Left colon (tissue), 2 donors: ENCODE measurements at regions not wholly inside any gene's neighbourhood (a gene's known extent, or its start where the extent isn't known, plus 50 kb on each side); places are given as distances from the start of the nearest gene placed in this dataset.

Experiments
- ATAC-seq: fragments of 200-7000 bp; cut with Tn5 transposase; one replicate; pipeline ENCODE4 v1.9.1; 2020; ENCODE audit warnings: mild to moderate bottlenecking, moderate library complexity
- DNase-seq, 2 donors: peaks; one replicate each; pipeline ENCODE4 v3.0.0-alpha.2; 2020
- intact Hi-C, 2 donors: fragments of 100-400 bp; cut with DNase I in 1 of 2; cut with micrococcal nuclease in 1 of 2; formaldehyde crosslinking; loops; one replicate each; pipeline versions ENCODE4 v1.11.2 to v1.14.0; 2022; cut with DNase I, micrococcal nuclease
- donor health status: DM: no; HTN: no; CAD: no.
- donor health status: DM: yes; HTN: yes; CAD: no.

DNA sequence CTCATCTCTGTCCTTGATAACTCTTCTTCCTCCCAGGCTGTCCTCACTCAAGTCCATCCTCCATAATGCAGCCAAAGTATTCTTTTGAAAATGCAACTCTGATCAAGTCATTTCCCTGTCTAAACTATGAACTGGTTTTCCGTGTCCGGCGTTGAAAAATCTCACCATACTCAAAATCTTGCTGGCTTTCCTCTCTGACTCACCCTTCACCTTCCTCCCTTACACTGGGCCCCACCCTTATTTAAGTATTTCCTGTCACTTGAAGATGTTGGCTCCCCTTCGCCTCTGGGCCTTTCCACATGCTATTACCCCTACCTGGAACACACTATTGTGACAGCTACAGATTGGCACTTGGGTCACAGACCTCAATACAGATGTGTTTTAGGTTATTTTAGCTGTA is 515.6 kb downstream of the INHBA start:
- no peak for ATAC-seq
- intact Hi-C loops, result no loop called here
- no peak for DNase-seq

DNA sequence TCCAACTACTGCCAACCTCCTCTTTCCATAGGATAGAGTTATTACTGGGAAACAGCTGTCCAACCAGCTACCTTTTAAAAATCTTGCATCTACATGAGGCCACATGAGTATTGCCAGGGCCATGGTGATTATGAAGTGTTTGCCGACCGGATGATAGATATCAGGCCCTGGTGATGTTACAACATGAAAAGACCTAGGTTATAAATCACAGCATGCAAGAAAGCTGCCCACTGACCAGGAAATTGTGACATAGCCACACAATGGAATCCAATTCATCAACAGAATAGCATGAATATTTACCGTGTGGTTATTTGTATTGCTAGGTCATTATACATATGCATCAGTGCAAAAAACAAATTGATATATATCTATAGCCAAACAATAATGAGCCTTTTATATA is 517.0 kb downstream of the INHBA start:
- no peak for DNase-seq
- intact Hi-C loops, result no loop called here
- no peak for ATAC-seq

- intact Hi-C loops, result no loop called here
- DNase-seq (no peak), ATAC-seq (no peak)
Measured at GRCh38 chr7:41183741-41184140, 519.1 kb downstream of the INHBA start.

DNA sequence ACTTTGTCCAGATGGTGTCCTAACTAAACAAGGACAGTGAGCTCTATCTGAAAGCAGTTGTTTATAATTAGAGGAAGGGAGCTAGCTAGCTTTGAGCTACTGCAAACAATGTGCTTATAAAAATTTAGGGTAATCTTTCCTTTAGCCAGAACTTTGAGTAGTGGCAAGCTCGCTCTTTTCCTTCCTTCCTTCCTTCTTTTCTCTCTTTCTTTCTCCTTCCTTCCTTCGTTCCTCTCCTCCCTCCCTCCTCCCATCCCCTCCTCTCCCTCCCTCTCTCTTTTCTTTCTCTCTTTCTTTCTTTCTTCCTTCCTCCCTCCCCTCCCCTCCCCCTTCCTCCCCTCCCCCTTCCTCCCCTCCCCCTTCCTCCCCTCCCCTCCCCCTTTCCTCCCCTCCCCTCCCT is 520.1 kb downstream of the INHBA start:
- ATAC-seq (no peak), DNase-seq (no peak)
- intact Hi-C loops, result no loop called here

DNA sequence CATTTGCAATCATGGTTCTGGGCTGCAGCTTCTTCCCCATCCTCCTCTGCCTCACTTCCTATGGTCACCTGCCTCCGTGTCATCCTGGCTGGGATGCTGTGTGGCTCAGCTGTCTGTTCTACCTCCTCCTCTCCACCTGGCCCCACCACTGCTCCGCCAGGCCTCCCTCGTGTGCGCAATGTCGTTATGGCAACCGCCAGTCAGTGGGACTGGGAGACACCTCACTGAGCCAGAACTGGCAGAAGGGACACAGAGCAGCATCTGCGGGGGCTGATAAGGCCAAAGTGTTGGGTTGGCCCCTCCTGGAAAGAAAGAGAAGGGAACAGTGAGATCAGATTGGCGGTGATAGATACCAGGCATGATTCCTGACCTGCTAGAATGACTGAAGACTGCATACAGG is 527.5 kb downstream of the INHBA start:
- ATAC-seq (no peak), DNase-seq (no peak)
- intact Hi-C loops, result no loop called here

DNA sequence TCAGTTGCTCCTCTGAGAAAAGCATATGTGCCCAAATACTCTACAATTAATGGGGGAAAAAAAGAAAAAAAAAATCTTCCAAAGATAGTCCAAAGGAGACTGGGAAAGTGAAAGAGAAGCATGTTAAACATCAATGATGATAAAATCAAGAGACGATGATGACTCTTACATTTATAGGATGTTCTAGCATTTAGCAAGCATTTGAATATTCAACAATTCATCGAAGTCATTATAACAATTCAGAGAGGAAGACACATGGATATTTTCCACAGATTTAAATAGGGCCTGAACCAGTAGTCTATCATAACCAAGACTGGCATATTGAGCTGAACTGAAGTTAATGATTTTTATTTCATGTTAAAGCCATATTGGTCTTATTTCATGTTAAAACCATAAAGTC is 528.4 kb downstream of the INHBA start:
- ATAC-seq (no peak), DNase-seq (no peak)
- intact Hi-C loops, result no loop called here

- DNase-seq, result no peak
- intact Hi-C loops, result no loop called here
- no peak for ATAC-seq
Measured at GRCh38 chr7:41170466-41170865, 532.4 kb downstream of the INHBA start.

GRCh38 chr7:41169317-41169716 is 533.6 kb downstream of the INHBA start:
- DNase-seq (no peak), ATAC-seq (no peak)
- intact Hi-C loops, result no loop called here

- intact Hi-C loops, result no loop called here
- no peak for ATAC-seq
- no peak for DNase-seq
Measured at GRCh38 chr7:41167836-41168235, 535.1 kb downstream of the INHBA start.

GRCh38 chr7:41164440-41164839 is 538.5 kb downstream of the INHBA start:
- no peak for ATAC-seq
- intact Hi-C loops, result no loop called here

GRCh38 chr7:41163991-41164390 is 538.9 kb downstream of the INHBA start:
- DNase-seq, result no peak
- ATAC-seq, result no peak
- intact Hi-C loops, result no loop called here

More at GRCh38 chr7:41164440-41164839, 538.5 kb downstream of the INHBA start:
- DNase-seq, result no peak

GRCh38 chr7:41162612-41163011 is 540.3 kb downstream of the INHBA start:
- DNase-seq, result no peak
- intact Hi-C loops, result no loop called here

GRCh38 chr7:41161041-41161587 is 541.8 kb downstream of the INHBA start:
- intact Hi-C loops, result no loop called here
- ATAC-seq, result no peak
- DNase-seq, result no peak

More at GRCh38 chr7:41162612-41163011, 540.3 kb downstream of the INHBA start:
- no peak for ATAC-seq

DNA sequence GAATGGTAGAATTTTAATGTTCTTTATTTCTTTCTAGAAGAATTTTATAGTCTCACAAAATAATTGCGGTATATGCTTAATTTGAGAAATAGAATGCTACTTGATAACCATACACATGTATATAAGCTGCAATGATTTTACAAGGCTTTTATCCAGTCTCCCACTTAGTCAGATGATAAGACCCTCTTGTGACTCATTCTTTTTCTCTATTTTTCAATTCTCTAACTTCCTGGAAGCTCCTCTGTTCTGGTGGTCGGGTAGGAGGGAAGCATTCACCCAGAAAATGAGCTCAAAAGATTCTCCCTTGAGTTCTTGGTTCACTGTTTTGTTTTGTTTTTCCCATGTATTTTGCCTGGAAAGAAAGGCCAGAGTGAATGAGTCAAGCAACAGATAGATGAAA is 546.6 kb downstream of the INHBA start:
- ATAC-seq (no peak), DNase-seq (no peak)
- intact Hi-C loops, result no loop called here

DNA sequence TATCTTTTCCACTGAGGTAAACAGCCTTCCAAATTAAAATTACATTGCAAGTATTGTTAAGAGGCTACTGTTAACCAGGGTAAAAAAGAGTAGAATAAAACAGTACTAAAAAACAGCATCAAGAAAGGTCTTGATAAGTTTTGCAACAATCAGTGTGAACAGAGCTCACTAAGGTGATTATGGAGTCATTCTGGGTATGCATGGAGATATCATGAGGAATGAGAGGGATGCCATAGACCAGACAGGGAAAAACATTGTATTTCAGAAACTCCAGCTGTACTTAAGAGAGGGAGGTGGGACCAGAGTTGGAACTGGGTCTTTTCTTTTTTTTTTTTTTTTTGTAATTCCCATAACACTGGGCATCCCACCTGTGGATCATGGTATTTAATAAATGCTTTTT is 549.6 kb downstream of the INHBA start:
- ATAC-seq, result no peak
- intact Hi-C loops, result no loop called here

DNA sequence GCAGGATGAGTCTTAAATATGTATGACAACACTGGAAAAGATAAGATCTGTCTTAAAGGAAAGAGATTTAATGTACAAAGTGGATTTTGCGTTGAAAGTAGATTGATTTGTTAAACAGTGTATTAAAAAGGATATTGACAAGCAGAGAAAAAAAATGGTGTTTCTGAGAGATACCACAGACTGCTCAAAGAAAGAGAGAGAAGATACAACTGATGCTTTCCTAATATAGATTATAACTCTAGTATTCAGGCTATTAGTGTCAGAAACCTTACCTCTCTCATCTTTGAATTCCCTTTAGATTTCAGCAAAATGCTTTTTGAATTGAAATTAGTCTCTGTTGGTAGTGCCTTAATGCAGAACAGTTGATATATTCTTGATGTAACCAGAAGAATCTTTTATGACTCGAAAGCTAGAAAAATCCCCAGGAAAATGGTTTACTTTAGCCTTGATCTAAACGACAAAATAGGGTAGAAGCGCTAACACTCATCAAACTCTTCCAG is 550.7 kb downstream of the INHBA start:
- intact Hi-C loops, result no loop called here
- ATAC-seq (no peak), DNase-seq (no peak)

More for the DNA sequence above, 549.6 kb downstream of the INHBA start:
- DNase-seq, result no peak

DNA sequence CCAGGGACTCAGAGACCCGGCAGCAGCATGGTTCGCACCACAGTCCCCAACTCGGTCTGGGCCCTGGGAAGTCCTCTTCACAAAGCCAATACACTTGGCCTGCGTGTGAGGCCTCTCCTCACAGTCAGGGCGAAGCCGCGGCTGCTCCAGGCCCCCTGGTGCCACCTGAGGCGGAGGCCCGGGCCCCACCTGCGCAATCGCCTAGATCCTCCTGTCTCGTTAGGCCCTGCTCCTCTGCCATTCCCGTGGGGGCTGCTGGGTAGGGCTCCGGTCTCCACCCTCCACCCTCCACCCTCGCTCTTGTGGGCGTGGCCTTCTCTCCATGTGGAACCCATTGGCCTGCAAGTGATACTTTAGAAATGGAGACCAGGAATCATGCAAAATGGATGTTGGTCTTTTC is 553.3 kb downstream of the INHBA start:
- intact Hi-C loops, result no loop called here
- DNase-seq (no peak), ATAC-seq (no peak)

DNA sequence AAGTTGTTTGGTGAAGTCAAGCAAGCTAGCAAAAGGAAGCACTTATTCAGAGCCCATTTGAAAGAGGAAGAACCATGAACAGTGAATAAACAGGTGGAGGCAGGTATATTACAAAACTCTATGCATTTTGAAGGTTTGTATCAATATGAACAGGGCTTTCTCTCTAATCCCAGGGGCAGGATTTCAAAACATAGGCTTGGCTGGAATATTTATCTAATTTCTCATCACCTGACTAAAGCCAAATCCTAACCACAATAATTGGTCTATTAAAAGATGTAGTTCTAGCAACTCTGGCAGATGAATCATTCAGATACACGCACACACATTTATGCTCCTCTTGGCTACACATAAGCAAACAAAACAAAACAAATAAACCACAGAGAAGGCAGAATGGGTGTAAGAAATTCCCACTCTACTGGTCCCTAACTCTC is 554.4 kb downstream of the INHBA start:
- intact Hi-C loops, result no loop called here
- DNase-seq, result no peak
- ATAC-seq, result no peak

- intact Hi-C loops, result no loop called here
- ATAC-seq (no peak), DNase-seq (no peak)
Measured at GRCh38 chr7:41147606-41148485, 555.0 kb downstream of the INHBA start.

- intact Hi-C loops, result no loop called here
- ATAC-seq (no peak), DNase-seq (no peak)
Measured at GRCh38 chr7:41146429-41146828, 556.5 kb downstream of the INHBA start.
